SK-N-SH (cell line): ENCODE measurements at regions not wholly inside any gene's neighbourhood (a gene's known extent, or its start where the extent isn't known, plus 50 kb on each side); places are given as distances from the start of the nearest gene placed in this dataset.
A peak's percentile ranks its signal among the peaks of the same experiment; 100 is the strongest.

ENCODE experiments used
- CTCF ChIA-PET: fragments of 300-600, 350-600 bp; formaldehyde crosslinking; extraction: SDS; loops from one replicate; lab custom pipeline; 2021; lab: Yijun Ruan, JAX
- POLR2A ChIA-PET: fragments of 350-600 bp; sonication (Branson Sonifier 250); formaldehyde crosslinking; extraction: SDS; loops from one replicate; lab custom pipeline; 2020; ENCODE audit warnings: antibody characterized with exemption, inconsistent platforms; lab: Yijun Ruan, JAX
- DNase-seq: peaks from one replicate; pipeline ENCODE4 v3.0.0; 2012
- H2AFZ ChIP-seq: fragments of 200-600 bp; sonication (generic); 2 replicates; pipeline ENCODE4 v1.8.1; 2016; ENCODE audit warnings: antibody characterized with exemption, mild to moderate bottlenecking, low read depth
- H3F3A ChIP-seq: fragments of 200-600 bp; sonication (generic); replicated peaks from 2 replicates; pipeline ENCODE3; 2016; ENCODE audit warnings: antibody characterized with exemption, mild to moderate bottlenecking; ENCODE audit not compliant: insufficient read depth
- H3K27ac ChIP-seq, 2 experiments: fragments of 200-500 bp in 1 of 2; fragments of 200-600 bp in 1 of 2; sonication (Bioruptor generic) in 1 of 2; sonication (generic), shearing (Covaris generic) in 1 of 2; 2 replicates each; pipeline versions ENCODE4 v1.5.1 to v1.6.1; 2014 to 2016; ENCODE audit warnings: low read depth in 2 of 2, inconsistent platforms in 1 of 2, low read length in 1 of 2, mild to moderate bottlenecking in 1 of 2, mixed read lengths in 1 of 2
- H3K27me3 ChIP-seq: fragments of 200-600 bp; sonication (generic), shearing (Covaris generic); 2 replicates; pipeline ENCODE4 v1.6.1; 2016; ENCODE audit warnings: mixed run types; ENCODE audit not compliant: insufficient read depth
- H3K36me3 ChIP-seq, 2 experiments: fragments of 200-500 bp in 1 of 2; fragments of 200-600 bp in 1 of 2; sonication (Bioruptor generic) in 1 of 2; sonication (generic) in 1 of 2; replicated peaks in 1 of 2; 2 replicates each; pipeline versions ENCODE3 to v1.5.1; 2014 to 2016; ENCODE audit warnings: low read length in 1 of 2, mild to moderate bottlenecking in 1 of 2; ENCODE audit not compliant: insufficient read depth in 2 of 2, control insufficient read depth in 1 of 2
- H3K4me1 ChIP-seq, 2 experiments: fragments of 200-500 bp in 1 of 2; fragments of 200-600 bp in 1 of 2; sonication (Bioruptor generic) in 1 of 2; sonication (generic), shearing (Covaris generic) in 1 of 2; 2 replicates each; pipeline versions ENCODE4 v1.5.1 to v1.6.1; 2014 to 2016; ENCODE audit warnings: low read depth in 1 of 2, low read length in 1 of 2, mixed run types in 1 of 2; ENCODE audit not compliant: insufficient read depth in 2 of 2, control insufficient read depth in 1 of 2
- H3K4me2 ChIP-seq: fragments of 200-600 bp; sonication (generic), shearing (Covaris generic); 2 replicates; pipeline ENCODE4 v1.6.1; 2017; ENCODE audit warnings: mixed run types
- H3K4me3 ChIP-seq, 2 experiments: fragments of 200-500 bp in 1 of 2; fragments of 200-600 bp in 1 of 2; sonication (Bioruptor generic) in 1 of 2; sonication (generic), shearing (Covaris generic) in 1 of 2; 2 replicates each; pipeline versions ENCODE4 v1.5.1 to v1.8.1; 2014 to 2016; ENCODE audit warnings: low read depth in 2 of 2, inconsistent platforms in 1 of 2, low read length in 1 of 2, mild to moderate bottlenecking in 1 of 2, mixed read lengths in 1 of 2, moderate library complexity in 1 of 2
- H3K79me2 ChIP-seq: fragments of 200-600 bp; sonication (generic); 2 replicates; pipeline ENCODE4 v1.8.1; 2017; ENCODE audit warnings: mild to moderate bottlenecking; ENCODE audit not compliant: insufficient read depth
- H3K9ac ChIP-seq: fragments of 200-600 bp; sonication (generic); 2 replicates; pipeline ENCODE4 v1.6.1; 2017; ENCODE audit warnings: mixed run types
- H3K9me2 ChIP-seq: fragments of 200-600 bp; sonication (generic); 2 replicates; pipeline ENCODE4 v1.6.1; 2017; ENCODE audit warnings: mixed run types
- H3K9me3 ChIP-seq: fragments of 200-600 bp; sonication (generic); 2 replicates; pipeline ENCODE4 v1.6.1; 2017; ENCODE audit warnings: mixed run types, mild to moderate bottlenecking, moderate library complexity
- H4K20me1 ChIP-seq: fragments of 200-600 bp; sonication (generic); 2 replicates; pipeline ENCODE4 v1.6.1; 2017; ENCODE audit warnings: mild to moderate bottlenecking, mixed run types; ENCODE audit not compliant: insufficient read depth
- FOSL2 ChIP-seq: IDR thresholded peaks from 2 replicates; pipeline ENCODE4 v1.4.0; 2012; ENCODE audit warnings: low read depth, mild to moderate bottlenecking, moderate library complexity, borderline replicate concordance
- NFIC ChIP-seq: IDR thresholded peaks from 2 replicates; pipeline ENCODE4 v1.4.0; 2012; ENCODE audit warnings: borderline replicate concordance
- RAD21 ChIP-seq: IDR thresholded peaks from 2 replicates; pipeline ENCODE4 v1.6.1; 2012; ENCODE audit warnings: mild to moderate bottlenecking, low read length
- RFX5 ChIP-seq: IDR thresholded peaks from 2 replicates; pipeline ENCODE4 v1.6.1; 2012; ENCODE audit warnings: mild to moderate bottlenecking, improper control_type of control experiment, low read length
- RXRA ChIP-seq: IDR thresholded peaks from 2 replicates; pipeline ENCODE4 v1.4.0; 2012; ENCODE audit warnings: low read depth, mild to moderate bottlenecking, borderline replicate concordance
- SMC3 ChIP-seq: IDR thresholded peaks from 2 replicates; pipeline ENCODE4 v1.6.1; 2012; ENCODE audit warnings: low read depth, low read length, improper control_type of control experiment
- TAF1 ChIP-seq: IDR thresholded peaks from 2 replicates; pipeline ENCODE4 v1.6.1; 2012; ENCODE audit warnings: low read depth, mild to moderate bottlenecking, low read length, moderate library complexity, borderline replicate concordance
- TEAD4 ChIP-seq: IDR thresholded peaks from 2 replicates; pipeline ENCODE4 v1.4.0; 2012; ENCODE audit warnings: mild to moderate bottlenecking, borderline replicate concordance; ENCODE audit not compliant: insufficient read depth
- WGBS: methylation state at CpG from one replicate; pipeline ENCODE4 v1.1.6; 2017; ENCODE audit warnings: low lambda C conversion rate; 5-methylcytosine and 5-hydroxymethylcytosine counted together
- TF ChIP-seq, protein P1 (sequence below): fragments of 200-600 bp; sonication (generic); IDR thresholded peaks from 2 replicates; pipeline ENCODE4 v1.6.1; 2017; ENCODE audit warnings: antibody characterized with exemption, mild to moderate bottlenecking, moderate library complexity
- TF ChIP-seq, protein P2 (sequence below): IDR thresholded peaks from 2 replicates; pipeline ENCODE4 v1.4.0; 2012; ENCODE audit warnings: low read depth, borderline replicate concordance
- TF ChIP-seq, protein P3 (sequence below): fragments of 150-350 bp; IDR thresholded peaks from 2 replicates; pipeline ENCODE4 v1.6.1; 2017; ENCODE audit warnings: antibody characterized with exemption, low read length, low read depth, borderline replicate concordance

DNA sequence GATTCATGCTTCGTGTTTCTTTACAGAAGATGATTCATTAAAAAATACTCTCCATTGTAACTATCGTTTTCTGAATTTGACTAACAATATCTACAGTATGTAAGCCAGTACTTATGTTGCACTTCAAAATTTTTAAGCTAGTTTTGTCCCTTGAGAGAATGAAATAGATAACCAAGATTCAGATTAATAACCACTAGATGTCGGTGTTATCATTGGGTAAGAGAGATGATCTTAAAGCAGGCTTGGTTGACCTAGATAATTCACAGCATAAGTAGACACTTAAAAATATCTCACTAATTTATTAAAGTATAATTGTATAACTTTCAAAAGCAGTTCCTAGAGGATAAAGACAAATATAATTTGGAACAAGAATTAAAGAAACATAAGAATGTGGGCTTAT, 430.9 kb downstream of the C4orf33 start:
- Histone ChIP-seq H3K27ac (no peak overlapping the region), H3K4me3 (no peak overlapping the region), H3F3A (no peaks in the 10 kb centered on the region), H3K9me2 (no peaks in the 10 kb centered on the region), H3K9ac (no peak overlapping the region), H3K9me3 (no peaks in the 10 kb centered on the region), H3K27me3 (no peaks in the 10 kb centered on the region), H3K4me2 (no peak overlapping the region), H3K79me2 (no peaks in the 10 kb centered on the region), H2AFZ (no peak overlapping the region), H3K36me3 (no peaks in the 10 kb centered on the region), H3K4me1 (no peaks in the 10 kb centered on the region), H4K20me1 (no peaks in the 10 kb centered on the region)
- 14% methylated on average over 3 of the region's 3 CpGs for WGBS
- peak; percentile 3 for DNase-seq
- POLR2A ChIA-PET = no interaction called here
- TF ChIP-seq, protein P1, sequence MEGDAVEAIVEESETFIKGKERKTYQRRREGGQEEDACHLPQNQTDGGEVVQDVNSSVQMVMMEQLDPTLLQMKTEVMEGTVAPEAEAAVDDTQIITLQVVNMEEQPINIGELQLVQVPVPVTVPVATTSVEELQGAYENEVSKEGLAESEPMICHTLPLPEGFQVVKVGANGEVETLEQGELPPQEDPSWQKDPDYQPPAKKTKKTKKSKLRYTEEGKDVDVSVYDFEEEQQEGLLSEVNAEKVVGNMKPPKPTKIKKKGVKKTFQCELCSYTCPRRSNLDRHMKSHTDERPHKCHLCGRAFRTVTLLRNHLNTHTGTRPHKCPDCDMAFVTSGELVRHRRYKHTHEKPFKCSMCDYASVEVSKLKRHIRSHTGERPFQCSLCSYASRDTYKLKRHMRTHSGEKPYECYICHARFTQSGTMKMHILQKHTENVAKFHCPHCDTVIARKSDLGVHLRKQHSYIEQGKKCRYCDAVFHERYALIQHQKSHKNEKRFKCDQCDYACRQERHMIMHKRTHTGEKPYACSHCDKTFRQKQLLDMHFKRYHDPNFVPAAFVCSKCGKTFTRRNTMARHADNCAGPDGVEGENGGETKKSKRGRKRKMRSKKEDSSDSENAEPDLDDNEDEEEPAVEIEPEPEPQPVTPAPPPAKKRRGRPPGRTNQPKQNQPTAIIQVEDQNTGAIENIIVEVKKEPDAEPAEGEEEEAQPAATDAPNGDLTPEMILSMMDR = peak; percentile 40; the same call in 1 of the 2 replicates
- TF ChIP-seq RXRA (no peak), RAD21 (peak; percentile 64)
- CTCF ChIA-PET = interaction anchor here (1.1 to 3.4 kb wide), 2 partner anchors 12 to 114 kb away, joined by 5 to 18 read pairs; no protein-coding TSS in a partner anchor

DNA sequence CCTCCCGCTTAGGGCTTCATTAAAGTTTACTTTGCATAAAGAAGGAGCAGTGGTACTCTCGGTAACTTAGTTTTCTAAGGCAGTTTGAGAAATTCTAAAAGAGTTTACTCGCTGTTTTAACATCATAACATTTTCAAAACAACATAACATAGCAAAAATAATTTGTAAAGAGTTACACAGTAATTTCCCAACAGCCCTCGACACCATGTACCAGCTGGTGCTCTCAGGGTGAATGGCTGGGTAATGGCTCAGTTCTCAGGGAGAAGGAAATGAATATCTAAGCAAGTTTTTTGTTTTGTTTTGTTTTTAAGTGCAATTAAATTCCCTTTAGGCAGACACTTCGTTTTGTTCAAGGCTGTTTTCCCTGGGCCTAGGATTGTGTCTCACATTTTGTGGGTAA, 435.3 kb downstream of the C4orf33 start:
- 33% methylated on average over 5 of the region's 5 CpGs for WGBS
- H2AFZ ChIP-seq = no peak overlapping the region
- H3K27ac ChIP-seq = no peak overlapping the region

More for the DNA sequence above, 435.3 kb downstream of the C4orf33 start:
- Histone ChIP-seq H4K20me1 (no peaks in the 10 kb centered on the region), H3K9me3 (no peaks in the 10 kb centered on the region), H3K79me2 (no peaks in the 10 kb centered on the region), H3K4me3 (no peak overlapping the region), H3K9me2 (no peaks in the 10 kb centered on the region), H3F3A (no peaks in the 10 kb centered on the region), H3K4me1 (no peaks in the 10 kb centered on the region), H3K9ac (no peak overlapping the region), H3K4me2 (no peak overlapping the region), H3K27me3 (no peaks in the 10 kb centered on the region), H3K36me3 (no peaks in the 10 kb centered on the region)
- DNase-seq = no peak
- ChIA-PET CTCF (no interaction called here), POLR2A (no interaction called here)
- no peak for TF ChIP-seq TEAD4
- TF ChIP-seq SMC3 = no peak
- TF ChIP-seq, protein P1 = no peak
- no peak for TF ChIP-seq NFIC
- TF ChIP-seq FOSL2 = no peak
- no peak for TF ChIP-seq TAF1
- TF ChIP-seq, protein P2, sequence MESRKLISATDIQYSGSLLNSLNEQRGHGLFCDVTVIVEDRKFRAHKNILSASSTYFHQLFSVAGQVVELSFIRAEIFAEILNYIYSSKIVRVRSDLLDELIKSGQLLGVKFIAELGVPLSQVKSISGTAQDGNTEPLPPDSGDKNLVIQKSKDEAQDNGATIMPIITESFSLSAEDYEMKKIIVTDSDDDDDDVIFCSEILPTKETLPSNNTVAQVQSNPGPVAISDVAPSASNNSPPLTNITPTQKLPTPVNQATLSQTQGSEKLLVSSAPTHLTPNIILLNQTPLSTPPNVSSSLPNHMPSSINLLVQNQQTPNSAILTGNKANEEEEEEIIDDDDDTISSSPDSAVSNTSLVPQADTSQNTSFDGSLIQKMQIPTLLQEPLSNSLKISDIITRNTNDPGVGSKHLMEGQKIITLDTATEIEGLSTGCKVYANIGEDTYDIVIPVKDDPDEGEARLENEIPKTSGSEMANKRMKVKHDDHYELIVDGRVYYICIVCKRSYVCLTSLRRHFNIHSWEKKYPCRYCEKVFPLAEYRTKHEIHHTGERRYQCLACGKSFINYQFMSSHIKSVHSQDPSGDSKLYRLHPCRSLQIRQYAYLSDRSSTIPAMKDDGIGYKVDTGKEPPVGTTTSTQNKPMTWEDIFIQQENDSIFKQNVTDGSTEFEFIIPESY = no peak
- TF ChIP-seq, protein P3, sequence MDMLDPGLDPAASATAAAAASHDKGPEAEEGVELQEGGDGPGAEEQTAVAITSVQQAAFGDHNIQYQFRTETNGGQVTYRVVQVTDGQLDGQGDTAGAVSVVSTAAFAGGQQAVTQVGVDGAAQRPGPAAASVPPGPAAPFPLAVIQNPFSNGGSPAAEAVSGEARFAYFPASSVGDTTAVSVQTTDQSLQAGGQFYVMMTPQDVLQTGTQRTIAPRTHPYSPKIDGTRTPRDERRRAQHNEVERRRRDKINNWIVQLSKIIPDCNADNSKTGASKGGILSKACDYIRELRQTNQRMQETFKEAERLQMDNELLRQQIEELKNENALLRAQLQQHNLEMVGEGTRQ = no peak
- TF ChIP-seq RFX5 = no peak
